Osteoblast (primary cell): ENCODE measurements at regions not wholly inside any gene's neighbourhood (a gene's known extent, or its start where the extent isn't known, plus 50 kb on each side); places are given as distances from the start of the nearest gene placed in this dataset.

Source experiments
- DNase-seq: peaks from one replicate; pipeline ENCODE4 v3.0.0; 2011; ENCODE audit warnings: low spot score, mixed read lengths; ENCODE audit not compliant: insufficient read length; ENCODE audit errors: missing footprints
- H2AFZ ChIP-seq: 2 replicates; pipeline ENCODE4 v1.6.0; 2011; ENCODE audit warnings: mild to moderate bottlenecking, low read length
- H3K27ac ChIP-seq: 2 replicates; pipeline ENCODE4 v1.5.1; 2011; ENCODE audit warnings: mild to moderate bottlenecking, low read depth, low read length, moderate library complexity
- H3K27me3 ChIP-seq: 2 replicates; pipeline ENCODE4 v1.6.0; 2012; ENCODE audit warnings: mild to moderate bottlenecking, control low read depth, inconsistent platforms, low read length, moderate library complexity; ENCODE audit not compliant: insufficient read depth
- H3K36me3 ChIP-seq: 2 replicates; pipeline ENCODE4 v1.5.1; 2011; ENCODE audit warnings: mild to moderate bottlenecking, low read length, control low read depth, moderate library complexity; ENCODE audit not compliant: insufficient read depth
- H3K4me1 ChIP-seq: 2 replicates; pipeline ENCODE4 v1.5.1; 2011; ENCODE audit warnings: mild to moderate bottlenecking, low read length, control low read depth, moderate library complexity; ENCODE audit not compliant: insufficient read depth
- H3K4me2 ChIP-seq: 2 replicates; pipeline ENCODE4 v1.6.0; 2011; ENCODE audit warnings: mild to moderate bottlenecking, low read length; ENCODE audit not compliant: insufficient read depth
- H3K4me3 ChIP-seq: fragments of 200-600 bp; sonication (generic); 3 replicates; pipeline ENCODE4 v1.5.1; 2012; ENCODE audit warnings: mild to moderate bottlenecking, low read length, inconsistent platforms; ENCODE audit not compliant: insufficient read depth
- H3K79me2 ChIP-seq: 2 replicates; pipeline ENCODE4 v1.6.0; 2012; ENCODE audit warnings: mild to moderate bottlenecking, low read length, control low read depth, inconsistent platforms; ENCODE audit not compliant: insufficient read depth
- H3K9me3 ChIP-seq: 2 replicates; pipeline ENCODE4 v1.5.1; 2011; ENCODE audit warnings: low read depth, low read length, control low read depth
- H4K20me1 ChIP-seq: 2 replicates; pipeline ENCODE4 v1.6.0; 2012; ENCODE audit warnings: mild to moderate bottlenecking, low read length, control low read depth; ENCODE audit not compliant: insufficient read depth
- TF ChIP-seq, protein P1 (sequence below): IDR thresholded peaks from 2 replicates; pipeline ENCODE4 v1.5.1; 2011; ENCODE audit warnings: mild to moderate bottlenecking, low read depth, low read length, moderate library complexity; ENCODE audit errors: extremely low read depth

- Histone ChIP-seq H3K27me3 (peaks cover 10% of the 10 kb centered on the region), H3K36me3 (no peaks in the 10 kb centered on the region), H3K79me2 (no peaks in the 10 kb centered on the region), H4K20me1 (no peaks in the 10 kb centered on the region), H2AFZ (no peak overlapping the region), H3K4me3 (no peak overlapping the region), H3K9me3 (no peaks in the 10 kb centered on the region), H3K27ac (no peak overlapping the region), H3K4me2 (no peak overlapping the region), H3K4me1 (peaks cover 4% of the 10 kb centered on the region)
- TF ChIP-seq, protein P1, sequence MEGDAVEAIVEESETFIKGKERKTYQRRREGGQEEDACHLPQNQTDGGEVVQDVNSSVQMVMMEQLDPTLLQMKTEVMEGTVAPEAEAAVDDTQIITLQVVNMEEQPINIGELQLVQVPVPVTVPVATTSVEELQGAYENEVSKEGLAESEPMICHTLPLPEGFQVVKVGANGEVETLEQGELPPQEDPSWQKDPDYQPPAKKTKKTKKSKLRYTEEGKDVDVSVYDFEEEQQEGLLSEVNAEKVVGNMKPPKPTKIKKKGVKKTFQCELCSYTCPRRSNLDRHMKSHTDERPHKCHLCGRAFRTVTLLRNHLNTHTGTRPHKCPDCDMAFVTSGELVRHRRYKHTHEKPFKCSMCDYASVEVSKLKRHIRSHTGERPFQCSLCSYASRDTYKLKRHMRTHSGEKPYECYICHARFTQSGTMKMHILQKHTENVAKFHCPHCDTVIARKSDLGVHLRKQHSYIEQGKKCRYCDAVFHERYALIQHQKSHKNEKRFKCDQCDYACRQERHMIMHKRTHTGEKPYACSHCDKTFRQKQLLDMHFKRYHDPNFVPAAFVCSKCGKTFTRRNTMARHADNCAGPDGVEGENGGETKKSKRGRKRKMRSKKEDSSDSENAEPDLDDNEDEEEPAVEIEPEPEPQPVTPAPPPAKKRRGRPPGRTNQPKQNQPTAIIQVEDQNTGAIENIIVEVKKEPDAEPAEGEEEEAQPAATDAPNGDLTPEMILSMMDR, result no peak
- no peak for DNase-seq
Measured at GRCh38 chr2:107418708-107419107, 408.0 kb upstream of the RGPD4 start.

DNA sequence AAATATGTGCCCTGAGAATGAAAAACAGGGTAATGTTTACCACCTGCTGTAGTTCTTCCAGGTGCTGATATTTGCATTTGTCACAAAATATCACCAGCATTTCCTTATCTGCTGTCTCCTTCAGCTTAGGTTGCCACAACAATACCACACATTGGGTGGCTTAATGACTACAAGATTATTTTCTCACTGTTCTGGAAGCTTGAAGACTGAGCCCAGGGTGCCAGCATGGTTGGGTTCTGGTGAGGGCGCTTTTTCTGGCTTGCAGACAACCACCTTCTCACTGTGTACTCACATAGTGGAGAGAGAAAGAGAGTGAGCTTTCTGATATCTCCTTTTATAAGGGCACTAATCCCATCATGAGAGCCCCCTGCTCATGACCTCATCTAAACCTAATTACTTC, 407.5 kb upstream of the RGPD4 start:
- TF ChIP-seq, protein P1, result no peak
- Histone ChIP-seq H3K4me2 (no peak overlapping the region), H3K4me3 (no peak overlapping the region), H3K36me3 (no peaks in the 10 kb centered on the region), H2AFZ (no peak overlapping the region), H4K20me1 (no peaks in the 10 kb centered on the region), H3K27me3 (peaks cover 10% of the 10 kb centered on the region), H3K27ac (no peak overlapping the region), H3K9me3 (no peaks in the 10 kb centered on the region), H3K4me1 (peaks cover 3% of the 10 kb centered on the region), H3K79me2 (no peaks in the 10 kb centered on the region)
- DNase-seq, result no peak

DNA sequence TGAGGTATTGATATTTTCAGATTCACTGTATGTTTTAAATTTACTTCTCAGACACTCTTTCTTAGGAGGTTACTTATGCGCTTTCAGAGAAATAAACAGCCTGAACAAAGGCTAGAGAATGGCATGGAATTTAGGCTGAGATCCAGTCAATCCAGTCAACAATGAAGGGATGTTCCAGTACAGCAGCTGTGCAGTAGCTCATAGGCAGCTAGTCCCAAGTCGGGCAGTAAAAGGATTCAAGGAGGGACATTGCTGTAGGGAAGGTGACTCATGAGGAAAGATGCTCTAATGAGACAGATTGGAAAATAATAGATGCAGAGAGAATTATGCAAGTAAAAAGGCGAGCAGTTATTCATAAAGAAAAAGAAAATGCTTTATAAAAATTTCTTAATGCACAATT, 397.9 kb upstream of the RGPD4 start:
- H2AFZ ChIP-seq, result no peak overlapping the region
- H3K79me2 ChIP-seq, result no peaks in the 10 kb centered on the region

GRCh38 chr2:107430006-107430405, 396.7 kb upstream of the RGPD4 start:
- H3K4me2 ChIP-seq, result no peak overlapping the region
- TF ChIP-seq, protein P1, result no peak
- H4K20me1 ChIP-seq, result no peaks in the 10 kb centered on the region
- H3K36me3 ChIP-seq, result no peaks in the 10 kb centered on the region
- no peaks in the 10 kb centered on the region for H3K4me1 ChIP-seq
- no peaks in the 10 kb centered on the region for H3K27me3 ChIP-seq
- H2AFZ ChIP-seq, result no peak overlapping the region
- no peak overlapping the region for H3K4me3 ChIP-seq
- H3K27ac ChIP-seq, result no peak overlapping the region
- no peaks in the 10 kb centered on the region for H3K79me2 ChIP-seq
- DNase-seq, result no peak
- H3K9me3 ChIP-seq, result no peaks in the 10 kb centered on the region

More for the DNA sequence above, 397.9 kb upstream of the RGPD4 start:
- no peaks in the 10 kb centered on the region for H3K27me3 ChIP-seq
- no peak for DNase-seq
- no peak overlapping the region for H3K4me3 ChIP-seq
- no peaks in the 10 kb centered on the region for H3K9me3 ChIP-seq
- H3K4me1 ChIP-seq, result no peaks in the 10 kb centered on the region
- TF ChIP-seq, protein P1, result no peak
- H4K20me1 ChIP-seq, result no peaks in the 10 kb centered on the region
- no peak overlapping the region for H3K27ac ChIP-seq
- H3K4me2 ChIP-seq, result no peak overlapping the region
- no peaks in the 10 kb centered on the region for H3K36me3 ChIP-seq
